Neutrophil (primary cell): ENCODE measurements at regions not wholly inside any gene's neighbourhood (a gene's known extent, or its start where the extent isn't known, plus 50 kb on each side); places are given as distances from the start of the nearest gene placed in this dataset.

Source experiments
- H3K27ac ChIP-seq: fragments of 200-600 bp; sonication (generic); 2 replicates; pipeline ENCODE4 v1.5.1; 2016; ENCODE audit warnings: mild to moderate bottlenecking, moderate library complexity
- H3K27me3 ChIP-seq: fragments of 200-600 bp; sonication (generic); 2 replicates; pipeline ENCODE4 v1.6.0; 2016; ENCODE audit warnings: mild to moderate bottlenecking
- H3K36me3 ChIP-seq: fragments of 200-600 bp; sonication (generic); 2 replicates; pipeline ENCODE4 v1.5.1; 2017
- H3K4me1 ChIP-seq, 2 experiments: fragments of 200-600 bp in 1 of 2; sonication (generic) in 1 of 2; 1 replicate in 1 of 2; 2 replicates in 1 of 2; pipeline versions ENCODE4 v1.5.1 to v1.6.1; 2013 to 2016; ENCODE audit warnings: low read depth in 1 of 2, low read length in 1 of 2, mild to moderate bottlenecking in 1 of 2, moderate library complexity in 1 of 2; ENCODE audit not compliant: control insufficient read depth in 1 of 2, insufficient read depth in 1 of 2
- H3K4me3 ChIP-seq, 2 experiments: fragments of 200-600 bp in 1 of 2; sonication (generic) in 1 of 2; 1 replicate in 1 of 2; 2 replicates in 1 of 2; pipeline ENCODE4 v1.5.1; 2013 to 2016; ENCODE audit warnings: low read depth in 1 of 2, low read length in 1 of 2, mild to moderate bottlenecking in 1 of 2, moderate library complexity in 1 of 2
- H3K9me3 ChIP-seq: fragments of 200-600 bp; sonication (generic); 2 replicates; pipeline ENCODE4 v1.5.1; 2016
- TF ChIP-seq, protein P1 (sequence below): fragments of 200-600 bp; sonication (generic); IDR thresholded peaks from 2 replicates; pipeline ENCODE4 v1.5.1; 2016; ENCODE audit warnings: antibody characterized with exemption

DNA sequence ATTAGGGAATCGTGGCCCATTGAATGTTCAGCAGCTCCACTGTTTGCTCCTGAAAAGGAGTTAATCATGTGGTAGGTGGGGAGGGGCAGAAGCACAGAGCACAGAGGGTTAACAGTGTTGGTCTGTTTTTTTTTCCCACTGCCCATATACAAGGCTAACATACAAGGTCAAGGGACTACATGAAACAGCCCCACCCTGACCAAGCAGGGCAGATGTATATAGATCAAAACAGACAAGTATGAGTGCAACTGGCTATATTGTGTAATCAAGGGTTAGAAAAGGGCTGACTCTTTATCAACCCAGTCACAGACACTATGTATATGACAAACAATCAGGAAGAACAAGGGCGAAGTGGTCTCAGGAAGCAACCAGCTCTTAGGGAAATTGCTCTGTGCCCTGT lies 186.6 kb upstream of the CDH11 start:
- no peak overlapping the region for H3K4me3 ChIP-seq
- no peaks in the 10 kb centered on the region for H3K9me3 ChIP-seq
- no peaks in the 10 kb centered on the region for H3K4me1 ChIP-seq
- H3K27me3 ChIP-seq, result no peaks in the 10 kb centered on the region
- TF ChIP-seq, protein P1, sequence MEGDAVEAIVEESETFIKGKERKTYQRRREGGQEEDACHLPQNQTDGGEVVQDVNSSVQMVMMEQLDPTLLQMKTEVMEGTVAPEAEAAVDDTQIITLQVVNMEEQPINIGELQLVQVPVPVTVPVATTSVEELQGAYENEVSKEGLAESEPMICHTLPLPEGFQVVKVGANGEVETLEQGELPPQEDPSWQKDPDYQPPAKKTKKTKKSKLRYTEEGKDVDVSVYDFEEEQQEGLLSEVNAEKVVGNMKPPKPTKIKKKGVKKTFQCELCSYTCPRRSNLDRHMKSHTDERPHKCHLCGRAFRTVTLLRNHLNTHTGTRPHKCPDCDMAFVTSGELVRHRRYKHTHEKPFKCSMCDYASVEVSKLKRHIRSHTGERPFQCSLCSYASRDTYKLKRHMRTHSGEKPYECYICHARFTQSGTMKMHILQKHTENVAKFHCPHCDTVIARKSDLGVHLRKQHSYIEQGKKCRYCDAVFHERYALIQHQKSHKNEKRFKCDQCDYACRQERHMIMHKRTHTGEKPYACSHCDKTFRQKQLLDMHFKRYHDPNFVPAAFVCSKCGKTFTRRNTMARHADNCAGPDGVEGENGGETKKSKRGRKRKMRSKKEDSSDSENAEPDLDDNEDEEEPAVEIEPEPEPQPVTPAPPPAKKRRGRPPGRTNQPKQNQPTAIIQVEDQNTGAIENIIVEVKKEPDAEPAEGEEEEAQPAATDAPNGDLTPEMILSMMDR, result no peak
- no peak overlapping the region for H3K27ac ChIP-seq
- no peaks in the 10 kb centered on the region for H3K36me3 ChIP-seq

DNA sequence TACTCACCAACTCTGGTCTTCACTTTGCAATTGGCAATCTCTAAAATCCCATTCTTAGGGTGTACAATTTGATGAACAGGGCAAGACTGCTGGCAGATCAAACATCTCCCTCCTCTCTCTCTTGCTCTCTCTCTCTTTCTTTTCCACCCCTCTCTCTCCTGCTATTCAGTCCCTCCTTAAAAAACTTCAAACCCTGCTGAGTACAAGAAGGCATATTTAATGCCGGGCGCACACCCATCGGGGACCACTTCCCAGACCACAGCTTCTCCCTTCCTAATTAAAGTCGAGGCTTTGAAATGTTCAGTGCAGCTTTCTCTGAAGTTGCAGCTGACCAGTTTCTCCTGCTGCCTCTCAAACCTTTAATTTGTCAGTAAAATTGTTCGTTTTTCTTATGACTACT lies 185.4 kb upstream of the CDH11 start:
- Histone ChIP-seq H3K36me3 (no peaks in the 10 kb centered on the region), H3K4me1 (no peaks in the 10 kb centered on the region), H3K4me3 (no peak overlapping the region), H3K9me3 (no peaks in the 10 kb centered on the region), H3K27me3 (no peaks in the 10 kb centered on the region), H3K27ac (no peak overlapping the region)
- TF ChIP-seq, protein P1, result no peak

DNA sequence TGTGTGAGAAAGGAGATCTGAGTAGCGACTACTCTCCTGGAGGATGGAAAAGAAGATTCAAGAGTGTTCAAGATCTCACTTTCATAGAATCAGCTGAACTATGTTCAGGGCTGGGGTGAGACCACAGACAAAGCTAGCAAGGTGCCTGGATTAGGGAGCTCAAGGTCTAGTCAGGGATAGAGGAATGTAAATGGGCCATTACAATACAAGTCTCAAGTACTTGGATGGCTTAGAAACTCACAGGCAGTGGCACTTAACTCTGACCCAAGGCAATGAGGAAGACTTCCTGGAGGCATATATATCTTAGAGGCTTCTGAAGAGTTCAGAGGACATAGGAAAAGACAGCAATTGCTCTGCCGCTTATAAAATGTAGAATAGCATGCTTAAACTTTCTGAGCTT lies 184.9 kb upstream of the CDH11 start:
- H3K4me3 ChIP-seq, result no peak overlapping the region
- no peaks in the 10 kb centered on the region for H3K9me3 ChIP-seq
- no peak overlapping the region for H3K27ac ChIP-seq
- TF ChIP-seq, protein P1, result no peak
- no peaks in the 10 kb centered on the region for H3K27me3 ChIP-seq
- no peaks in the 10 kb centered on the region for H3K4me1 ChIP-seq
- no peaks in the 10 kb centered on the region for H3K36me3 ChIP-seq

DNA sequence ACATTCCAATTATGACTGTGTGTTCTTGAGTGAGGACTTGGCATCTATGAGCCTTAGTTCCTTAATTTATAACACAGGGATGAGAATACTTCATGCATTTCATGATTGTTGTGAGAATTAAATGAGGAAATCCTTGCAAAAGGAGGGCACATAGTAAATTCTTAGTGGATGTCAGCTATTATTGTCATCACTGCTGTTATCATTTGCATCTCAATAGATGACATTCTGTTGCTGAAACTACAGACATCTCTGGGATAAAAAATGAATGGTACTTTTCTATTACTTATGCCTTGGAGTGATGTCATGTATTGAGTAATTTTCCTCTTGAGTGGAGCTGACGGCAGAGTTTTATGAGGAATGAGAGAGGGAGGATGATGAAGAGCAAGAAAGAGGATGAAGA lies 184.4 kb upstream of the CDH11 start:
- Histone ChIP-seq H3K4me3 (no peak overlapping the region), H3K36me3 (no peaks in the 10 kb centered on the region), H3K27me3 (no peaks in the 10 kb centered on the region), H3K4me1 (no peaks in the 10 kb centered on the region), H3K9me3 (no peaks in the 10 kb centered on the region), H3K27ac (no peak overlapping the region)
- TF ChIP-seq, protein P1, result no peak

DNA sequence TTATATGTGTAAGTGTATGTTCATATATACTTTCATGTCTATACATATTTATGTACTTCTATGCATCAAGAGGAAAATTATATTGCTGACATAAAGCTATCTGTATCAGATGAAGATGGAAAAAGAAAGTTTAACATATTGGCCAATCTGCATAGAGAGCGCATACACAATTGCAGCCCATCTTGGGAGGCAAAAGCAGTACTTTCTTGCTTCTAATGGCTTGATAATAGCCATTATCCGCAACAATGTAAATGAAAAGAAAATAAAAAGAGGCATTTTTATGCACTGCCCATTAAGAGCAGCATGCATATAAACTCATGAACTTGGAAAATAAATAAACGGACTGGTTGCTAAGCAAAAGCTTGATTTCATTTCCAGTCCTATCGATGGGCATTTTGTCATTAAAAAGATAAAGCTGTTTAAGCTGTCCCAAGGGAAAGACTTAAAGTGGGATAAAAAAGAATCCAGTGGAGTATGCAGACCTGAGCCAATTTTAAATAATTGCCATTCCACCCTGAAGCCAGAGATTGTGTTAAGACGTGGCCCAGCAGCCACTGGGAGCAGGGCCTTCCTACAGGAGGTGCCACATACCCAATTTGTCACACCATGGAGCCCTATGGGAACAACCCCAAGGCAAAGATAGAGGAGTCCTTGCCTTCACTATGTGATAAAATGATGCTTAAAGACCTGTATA lies 183.6 kb upstream of the CDH11 start:
- TF ChIP-seq, protein P1, result no peak
- no peaks in the 10 kb centered on the region for H3K27me3 ChIP-seq
- no peak overlapping the region for H3K27ac ChIP-seq
- H3K4me3 ChIP-seq, result no peak overlapping the region
- no peaks in the 10 kb centered on the region for H3K4me1 ChIP-seq
- H3K36me3 ChIP-seq, result no peaks in the 10 kb centered on the region
- H3K9me3 ChIP-seq, result no peaks in the 10 kb centered on the region
